Neural cell (in vitro differentiated cells): ENCODE measurements at regions not wholly inside any gene's neighbourhood (a gene's known extent, or its start where the extent isn't known, plus 50 kb on each side); places are given as distances from the start of the nearest gene placed in this dataset.

ENCODE experiments used
- H2AFZ ChIP-seq: fragments of 200-600, 300-800 bp; sonication (generic), shearing (Covaris generic); 2 replicates; pipeline ENCODE4 v1.6.0; 2014; ENCODE audit warnings: low read depth, mild to moderate bottlenecking, antibody characterized with exemption, low read length, moderate library complexity
- H3F3A ChIP-seq: fragments of 200-600 bp; shearing (Covaris generic); 2 replicates; pipeline ENCODE4 v1.6.1; 2016; ENCODE audit warnings: mild to moderate bottlenecking, moderate library complexity, mixed read lengths, antibody characterized with exemption, low read length; ENCODE audit not compliant: insufficient read depth, poor library complexity, severe bottlenecking
- H3K27ac ChIP-seq: fragments of 200-600, 300-800 bp; sonication (generic), shearing (Covaris generic); 2 replicates; pipeline ENCODE4 v1.5.1; 2014; ENCODE audit warnings: mild to moderate bottlenecking, low read length, moderate library complexity
- H3K27me3 ChIP-seq: fragments of 300-800, 200-600 bp; sonication (generic), shearing (Covaris generic); 2 replicates; pipeline ENCODE4 v1.6.0; 2014; ENCODE audit warnings: mild to moderate bottlenecking, low read depth, low read length, moderate library complexity; ENCODE audit not compliant: insufficient read depth
- H3K36me3 ChIP-seq: fragments of 300-800, 200-600 bp; sonication (generic), shearing (Covaris generic); 2 replicates; pipeline ENCODE4 v1.5.1; 2014; ENCODE audit warnings: mild to moderate bottlenecking, antibody characterized with exemption, low read length, moderate library complexity; ENCODE audit not compliant: insufficient read depth
- H3K4me2 ChIP-seq: fragments of 300-800, 200-600 bp; sonication (generic), shearing (Covaris generic); 2 replicates; pipeline ENCODE4 v1.6.0; 2014; ENCODE audit warnings: mild to moderate bottlenecking, low read length
- H3K4me3 ChIP-seq: fragments of 300-800, 200-600 bp; sonication (generic), shearing (Covaris generic); 2 replicates; pipeline ENCODE4 v1.5.1; 2014; ENCODE audit warnings: mild to moderate bottlenecking, low read length, moderate library complexity
- H3K79me2 ChIP-seq: fragments of 200-600 bp; shearing (Covaris generic); replicated peaks from 2 replicates; pipeline ENCODE4 v1.6.0; 2014; ENCODE audit warnings: mild to moderate bottlenecking, low read length, moderate library complexity; ENCODE audit not compliant: insufficient read depth
- H3K9ac ChIP-seq: fragments of 300-800, 200-600 bp; sonication (generic), shearing (Covaris generic); 2 replicates; pipeline ENCODE4 v1.6.1; 2016; ENCODE audit warnings: mild to moderate bottlenecking, low read length, mixed read lengths
- H3K9me2 ChIP-seq: fragments of 200-600 bp; shearing (Covaris generic); 2 replicates; pipeline ENCODE4 v1.6.1; 2016; ENCODE audit warnings: mild to moderate bottlenecking, low read length, mixed read lengths; ENCODE audit not compliant: insufficient read depth
- H3K9me3 ChIP-seq: fragments of 200-600, 300-800 bp; sonication (generic), shearing (Covaris generic); 2 replicates; pipeline ENCODE4 v1.6.1; 2016; ENCODE audit warnings: mild to moderate bottlenecking, mixed run types, low read length, moderate library complexity, mixed read lengths
- H4K20me1 ChIP-seq: fragments of 200-600 bp; shearing (Covaris generic); 2 replicates; pipeline ENCODE4 v1.6.1; 2016; ENCODE audit warnings: mild to moderate bottlenecking, mixed run types; ENCODE audit not compliant: insufficient read depth
- EP300 ChIP-seq: fragments of 450-650 bp; conservative IDR thresholded peaks from 2 replicates; pipeline ENCODE4 v1.6.1; 2014; ENCODE audit warnings: antibody characterized with exemption, mild to moderate bottlenecking, moderate library complexity; ENCODE audit not compliant: poor library complexity, severe bottlenecking
- EZH2 ChIP-seq: fragments of 200-600, 300-800 bp; shearing (Covaris generic), sonication (generic); IDR thresholded peaks from 2 replicates; pipeline ENCODE4 v1.6.1; 2014; ENCODE audit warnings: antibody characterized with exemption, low read length, borderline replicate concordance, mild to moderate bottlenecking; ENCODE audit not compliant: insufficient read depth, poor library complexity, severe bottlenecking
- MXI1 ChIP-seq: fragments of 450-650 bp; conservative IDR thresholded peaks from 2 replicates; pipeline ENCODE4 v1.6.1; 2014; ENCODE audit warnings: antibody characterized with exemption, mild to moderate bottlenecking; ENCODE audit not compliant: poor library complexity, severe bottlenecking
- POLR2AphosphoS5 ChIP-seq: IDR thresholded peaks from 2 replicates; pipeline ENCODE4 v1.6.1; 2012
- RAD21 ChIP-seq: fragments of 450-650 bp; conservative IDR thresholded peaks from 2 replicates; pipeline ENCODE4 v1.6.1; 2014; ENCODE audit warnings: antibody characterized with exemption, mild to moderate bottlenecking, moderate library complexity
- REST ChIP-seq: IDR thresholded peaks from 2 replicates; pipeline ENCODE4 v1.6.1; 2012; ENCODE audit warnings: borderline replicate concordance
- SMC3 ChIP-seq: fragments of 450-650 bp; conservative IDR thresholded peaks from 2 replicates; pipeline ENCODE4 v1.6.1; 2014; ENCODE audit warnings: antibody characterized with exemption, mild to moderate bottlenecking, moderate library complexity; ENCODE audit not compliant: poor library complexity
- TAF1 ChIP-seq: IDR thresholded peaks from 2 replicates; pipeline ENCODE4 v1.6.1; 2012; ENCODE audit warnings: low read depth
- TF ChIP-seq, protein P1 (sequence below): fragments of 450-650 bp; IDR thresholded peaks from 2 replicates; pipeline ENCODE4 v1.5.1; 2014; ENCODE audit warnings: antibody characterized with exemption, mild to moderate bottlenecking, moderate library complexity; ENCODE audit not compliant: poor library complexity, severe bottlenecking

GRCh38 chr21:18161841-18162240 lies 82.8 kb upstream of the CHODL start:
- Histone ChIP-seq H3K9me2 (no peaks in the 10 kb centered on the region), H3K4me3 (no peak overlapping the region), H3K9ac (no peak overlapping the region), H4K20me1 (no peaks in the 10 kb centered on the region), H3K36me3 (no peaks in the 10 kb centered on the region), H3F3A (no peaks in the 10 kb centered on the region), H3K4me2 (no peak overlapping the region), H3K9me3 (no peaks in the 10 kb centered on the region), H2AFZ (no peak overlapping the region), H3K27me3 (no peaks in the 10 kb centered on the region), H3K27ac (no peak overlapping the region), H3K79me2 (no peaks in the 10 kb centered on the region)
- TF ChIP-seq REST = no peak

DNA sequence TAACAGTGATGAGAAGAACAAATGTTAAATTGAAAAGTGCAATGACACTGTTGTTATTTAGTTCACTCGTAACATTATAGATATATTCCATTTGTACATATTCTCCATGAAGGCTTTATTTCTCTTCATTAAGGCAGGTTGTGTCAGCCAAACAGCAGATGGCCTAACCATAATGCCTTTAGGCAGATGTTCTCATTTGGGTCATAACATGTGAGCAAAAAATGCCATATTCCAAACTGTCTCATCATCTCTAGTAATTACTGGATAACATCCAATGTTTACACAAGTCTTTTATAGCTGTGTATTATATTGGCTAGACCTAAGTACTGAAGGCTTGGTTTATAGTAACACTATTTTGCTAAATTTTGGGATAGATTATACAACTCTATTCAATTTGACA lies 87.2 kb upstream of the CHODL start:
- TF ChIP-seq MXI1 (no peak), RAD21 (no peak), TAF1 (no peak), EZH2 (no peak), EP300 (no peak), SMC3 (no peak), POLR2AphosphoS5 (no peak), REST (no peak)
- TF ChIP-seq, protein P1, sequence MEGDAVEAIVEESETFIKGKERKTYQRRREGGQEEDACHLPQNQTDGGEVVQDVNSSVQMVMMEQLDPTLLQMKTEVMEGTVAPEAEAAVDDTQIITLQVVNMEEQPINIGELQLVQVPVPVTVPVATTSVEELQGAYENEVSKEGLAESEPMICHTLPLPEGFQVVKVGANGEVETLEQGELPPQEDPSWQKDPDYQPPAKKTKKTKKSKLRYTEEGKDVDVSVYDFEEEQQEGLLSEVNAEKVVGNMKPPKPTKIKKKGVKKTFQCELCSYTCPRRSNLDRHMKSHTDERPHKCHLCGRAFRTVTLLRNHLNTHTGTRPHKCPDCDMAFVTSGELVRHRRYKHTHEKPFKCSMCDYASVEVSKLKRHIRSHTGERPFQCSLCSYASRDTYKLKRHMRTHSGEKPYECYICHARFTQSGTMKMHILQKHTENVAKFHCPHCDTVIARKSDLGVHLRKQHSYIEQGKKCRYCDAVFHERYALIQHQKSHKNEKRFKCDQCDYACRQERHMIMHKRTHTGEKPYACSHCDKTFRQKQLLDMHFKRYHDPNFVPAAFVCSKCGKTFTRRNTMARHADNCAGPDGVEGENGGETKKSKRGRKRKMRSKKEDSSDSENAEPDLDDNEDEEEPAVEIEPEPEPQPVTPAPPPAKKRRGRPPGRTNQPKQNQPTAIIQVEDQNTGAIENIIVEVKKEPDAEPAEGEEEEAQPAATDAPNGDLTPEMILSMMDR = no peak
- H3F3A ChIP-seq = no peaks in the 10 kb centered on the region
- H4K20me1 ChIP-seq = no peaks in the 10 kb centered on the region
- no peak overlapping the region for H3K4me3 ChIP-seq
- no peaks in the 10 kb centered on the region for H3K27me3 ChIP-seq
- H3K36me3 ChIP-seq = no peaks in the 10 kb centered on the region
- no peak overlapping the region for H3K27ac ChIP-seq
- no peak overlapping the region for H3K9ac ChIP-seq
- no peak overlapping the region for H2AFZ ChIP-seq
- H3K79me2 ChIP-seq = no peaks in the 10 kb centered on the region
- H3K4me2 ChIP-seq = no peak overlapping the region
- no peaks in the 10 kb centered on the region for H3K9me2 ChIP-seq
- H3K9me3 ChIP-seq = no peaks in the 10 kb centered on the region
